ENCODE measurements at regions not wholly inside any gene's neighbourhood (a gene's known extent, or its start where the extent isn't known, plus 50 kb on each side); places are given as distances from the start of the nearest gene placed in this dataset.

DNA sequence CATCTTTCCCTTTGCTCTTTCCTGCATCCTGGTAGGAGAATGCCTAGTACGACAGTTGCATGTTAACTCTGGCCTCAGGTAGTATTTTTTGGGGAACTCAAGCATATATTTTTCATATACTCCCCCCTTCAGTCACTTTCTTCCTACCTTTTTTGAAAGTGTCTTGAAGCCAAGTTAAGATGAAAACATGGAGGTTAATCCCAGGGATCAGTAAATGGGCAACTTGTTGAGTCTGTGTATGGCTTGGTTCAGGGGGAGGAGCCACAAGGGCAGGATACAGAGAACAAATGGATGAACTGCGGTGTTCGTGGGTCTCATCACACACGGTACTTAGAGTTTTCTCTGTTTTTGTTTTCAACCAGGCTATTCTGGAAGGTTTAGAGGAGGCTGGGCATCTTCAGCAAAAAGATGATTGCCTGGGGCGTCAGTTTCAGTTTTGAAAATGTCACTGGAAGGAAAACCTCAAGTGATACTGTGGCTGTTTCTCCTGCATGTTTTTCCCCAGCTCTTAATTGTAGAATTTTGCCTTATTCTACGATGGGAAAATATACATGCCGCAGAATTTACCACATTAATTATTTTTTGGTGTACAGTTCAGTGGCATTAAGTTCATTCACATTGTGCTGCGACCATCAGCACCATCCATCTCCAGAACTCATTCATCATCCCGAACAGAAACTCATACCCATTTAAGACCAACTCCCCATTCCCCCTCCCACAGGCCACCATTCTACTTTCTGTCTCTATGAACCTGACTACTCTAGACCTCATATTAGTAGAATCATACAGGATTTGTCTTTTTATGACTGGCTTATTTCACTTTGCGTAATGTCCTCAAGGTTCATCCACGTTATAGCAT is 71.5 kb downstream of the MAP10 start:
- Mint-ChIP-seq H3K9me3 (peaks cover 5% of the 10 kb centered on the region), H3K4me3 (no peak overlapping the region)

GRCh38 chr1:232877365-232878028 is 72.3 kb downstream of the MAP10 start:
- no peaks in the 10 kb centered on the region for H3K36me3 Mint-ChIP-seq
- peak in 1 of 2 experiments; percentile 9 for DNase-seq (ENCODE audit: low spot score in 2 of 2, unreplicated experiment in 2 of 2)
- H3K9me3 Mint-ChIP-seq: peaks cover 5% of the 10 kb centered on the region
- H3K27me3 Mint-ChIP-seq (ENCODE audit: low read depth): no peaks in the 10 kb centered on the region
- no peak overlapping the region for H3K27ac Mint-ChIP-seq
- H3K4me3 Mint-ChIP-seq: no peak overlapping the region
- no peak for TF ChIP-seq CTCF (IDR thresholded peaks at IDR 0.05; ENCODE audit: unreplicated experiment)
- H3K4me1 Mint-ChIP-seq: peaks cover 11% of the 10 kb centered on the region

More for the DNA sequence above, 71.5 kb downstream of the MAP10 start:
- TF ChIP-seq CTCF (IDR thresholded peaks at IDR 0.05; ENCODE audit: unreplicated experiment): no peak
- Mint-ChIP-seq H3K36me3 (no peaks in the 10 kb centered on the region), H3K27ac (no peak overlapping the region), H3K27me3 (ENCODE audit: low read depth) (no peaks in the 10 kb centered on the region), H3K4me1 (peaks cover 18% of the 10 kb centered on the region)
- peak in 1 of 2 experiments; percentile 10 for DNase-seq (ENCODE audit: low spot score in 2 of 2, unreplicated experiment in 2 of 2)

DNA sequence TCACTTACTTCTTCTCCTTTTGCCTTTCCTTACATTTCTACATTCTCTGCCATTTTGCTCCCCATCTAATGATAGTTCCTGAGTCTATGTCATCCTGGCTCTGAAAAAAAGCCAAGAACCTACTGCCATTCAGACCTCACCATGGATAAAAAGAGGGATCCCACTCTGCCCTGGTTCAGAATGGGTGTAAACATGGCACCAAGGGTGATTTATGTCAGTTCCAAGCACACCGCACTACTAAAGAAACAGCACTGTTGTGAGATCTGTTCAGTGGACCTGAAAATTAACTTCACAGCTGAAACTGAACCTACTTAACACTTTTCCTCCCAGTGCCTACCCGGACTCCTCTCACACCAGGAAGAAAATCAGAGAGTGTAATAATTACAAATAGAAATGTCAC is 72.3 kb upstream of the NTPCR start:
- Mint-ChIP-seq H3K4me3 (no peak overlapping the region), H3K4me1 (peaks cover 7% of the 10 kb centered on the region), H3K27me3 (ENCODE audit: low read depth) (no peaks in the 10 kb centered on the region), H3K36me3 (no peaks in the 10 kb centered on the region), H3K27ac (no peak overlapping the region), H3K9me3 (peaks cover 5% of the 10 kb centered on the region)
- no peak for TF ChIP-seq CTCF (IDR thresholded peaks at IDR 0.05; ENCODE audit: unreplicated experiment)
- no peak for DNase-seq (ENCODE audit: low spot score in 2 of 2, unreplicated experiment in 2 of 2)

GRCh38 chr1:232880354-232880753 is 70.1 kb upstream of the NTPCR start:
- Mint-ChIP-seq H3K9me3 (peaks cover 1% of the 10 kb centered on the region), H3K36me3 (no peaks in the 10 kb centered on the region), H3K4me3 (no peak overlapping the region), H3K27ac (no peak overlapping the region), H3K4me1 (no peaks in the 10 kb centered on the region), H3K27me3 (ENCODE audit: low read depth) (no peaks in the 10 kb centered on the region)
- TF ChIP-seq CTCF (IDR thresholded peaks at IDR 0.05; ENCODE audit: unreplicated experiment): no peak
- DNase-seq (ENCODE audit: low spot score in 2 of 2, unreplicated experiment in 2 of 2): no peak

GRCh38 chr1:232883992-232884661 is 66.3 kb upstream of the NTPCR start:
- no peak overlapping the region for H3K27ac Mint-ChIP-seq

More at GRCh38 chr1:232883992-232884661, 66.3 kb upstream of the NTPCR start:
- H3K36me3 Mint-ChIP-seq: no peaks in the 10 kb centered on the region
- H3K4me3 Mint-ChIP-seq: no peak overlapping the region
- DNase-seq (ENCODE audit: low spot score in 2 of 2, unreplicated experiment in 2 of 2): no peak
- H3K4me1 Mint-ChIP-seq: peaks cover 3% of the 10 kb centered on the region
- TF ChIP-seq CTCF (IDR thresholded peaks at IDR 0.05; ENCODE audit: unreplicated experiment): no peak
- no peaks in the 10 kb centered on the region for H3K9me3 Mint-ChIP-seq
- H3K27me3 Mint-ChIP-seq (ENCODE audit: low read depth): no peaks in the 10 kb centered on the region
